VCaP (cell line): ENCODE measurements at regions not wholly inside any gene's neighbourhood (a gene's known extent, or its start where the extent isn't known, plus 50 kb on each side); places are given as distances from the start of the nearest gene placed in this dataset.

ENCODE experiments used
- H3K27ac ChIP-seq: fragments of 450-650 bp; 2 replicates; pipeline ENCODE4 v1.5.1; 2017
- CTCF ChIP-seq: fragments of 450-650 bp; conservative IDR thresholded peaks from 2 replicates; pipeline ENCODE4 v1.5.1; 2017; ENCODE audit warnings: mild to moderate bottlenecking, moderate library complexity

GRCh38 chr2:47309472-47309951 lies 59.6 kb upstream of the EPCAM start:
- H3K27ac ChIP-seq = no peak overlapping the region
- TF ChIP-seq CTCF = no peak

- no peak for TF ChIP-seq CTCF
Observed at GRCh38 chr2:47307066-47307465, 62.0 kb upstream of the EPCAM start.

GRCh38 chr2:47304654-47305053 lies 64.5 kb upstream of the EPCAM start:
- peak overlapping the region; percentile 39 for H3K27ac ChIP-seq
- no peak for TF ChIP-seq CTCF

More at GRCh38 chr2:47307066-47307465, 62.0 kb upstream of the EPCAM start:
- H3K27ac ChIP-seq = no peak overlapping the region

GRCh38 chr2:47303341-47304148 lies 65.6 kb upstream of the EPCAM start:
- TF ChIP-seq CTCF = no peak
- H3K27ac ChIP-seq = peak overlapping the region; percentile 39

GRCh38 chr2:47302308-47302707 lies 66.8 kb upstream of the EPCAM start:
- no peak for TF ChIP-seq CTCF
- H3K27ac ChIP-seq = no peak overlapping the region

- TF ChIP-seq CTCF = no peak
- no peak overlapping the region for H3K27ac ChIP-seq
Observed at GRCh38 chr2:47301731-47302130, 67.4 kb upstream of the EPCAM start.

GRCh38 chr2:47301277-47301618 lies 67.9 kb upstream of the EPCAM start:
- no peak for TF ChIP-seq CTCF
- H3K27ac ChIP-seq = no peak overlapping the region
